Mesothelial cell of epicardium (in vitro differentiated cells): ENCODE measurements at regions not wholly inside any gene's neighbourhood (a gene's known extent, or its start where the extent isn't known, plus 50 kb on each side); places are given as distances from the start of the nearest gene placed in this dataset.
A peak's percentile ranks its signal among the peaks of the same experiment; 100 is the strongest.
"Not testable (repeated sequence)": the region's sequence is repeated elsewhere in the genome, so short reads cannot be mapped to it uniquely, and the experiment has no call there.

Source experiments
- DNase-seq, 2 experiments: peaks; one replicate each; pipeline ENCODE4 v3.0.0; 2021; ENCODE audit warnings: low spot score in 2 of 2; ENCODE audit not compliant: unreplicated experiment in 2 of 2
- H3K27ac Mint-ChIP-seq: 2 replicates; pipeline ENCODE4 v1.8.0; 2021; ENCODE audit warnings: mixed read lengths
- H3K27me3 Mint-ChIP-seq: 2 replicates; pipeline ENCODE4 v1.8.0; 2021; ENCODE audit warnings: low read depth, mixed read lengths
- H3K36me3 Mint-ChIP-seq: 2 replicates; pipeline ENCODE4 v1.8.0; 2021; ENCODE audit warnings: mixed read lengths
- H3K4me1 Mint-ChIP-seq: 2 replicates; pipeline ENCODE4 v1.8.0; 2021; ENCODE audit warnings: mixed read lengths
- H3K4me3 Mint-ChIP-seq: 2 replicates; pipeline ENCODE4 v1.8.0; 2021; ENCODE audit warnings: mild to moderate bottlenecking, moderate library complexity, mixed read lengths
- H3K9me3 Mint-ChIP-seq: 2 replicates; pipeline ENCODE4 v1.8.0; 2021; ENCODE audit warnings: mixed read lengths
- TF ChIP-seq, protein P1 (sequence below): fragments of 200-600 bp; sonication (generic); IDR thresholded peaks from one replicate; pipeline ENCODE4 v1.5.0; 2021; ENCODE audit warnings: antibody characterized with exemption; ENCODE audit not compliant: unreplicated experiment

DNA sequence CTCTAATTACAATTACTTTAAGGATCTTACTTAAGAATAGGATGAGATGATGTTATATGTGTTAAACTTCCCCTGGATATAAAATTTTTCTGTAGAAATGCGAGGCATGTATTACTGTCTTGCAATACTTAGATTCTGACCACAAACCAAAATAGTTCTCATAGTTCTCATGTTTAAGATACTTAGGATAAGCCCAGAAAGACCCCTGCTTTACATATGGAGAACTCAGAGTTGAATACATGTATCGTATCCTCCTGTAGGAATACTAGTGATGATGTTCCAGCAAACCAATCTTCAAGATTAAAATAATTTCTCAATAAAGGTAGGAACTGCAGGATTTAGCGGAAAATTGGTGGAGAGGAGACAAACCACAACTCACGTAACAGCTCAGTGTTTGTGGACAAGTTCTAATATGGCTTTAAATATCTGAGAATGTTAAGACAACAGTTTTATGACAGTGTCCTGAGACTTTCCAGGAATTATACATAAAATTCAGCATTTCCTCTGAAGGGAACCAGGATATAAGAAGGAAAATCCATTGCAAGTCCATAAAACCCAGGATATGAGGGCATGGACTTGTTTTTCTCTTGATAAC lies 114.7 kb upstream of the CRY1 start:
- H3K9me3 Mint-ChIP-seq: peaks cover 3% of the 10 kb centered on the region
- peaks cover 3% of the 10 kb centered on the region for H3K27me3 Mint-ChIP-seq
- TF ChIP-seq, protein P1, sequence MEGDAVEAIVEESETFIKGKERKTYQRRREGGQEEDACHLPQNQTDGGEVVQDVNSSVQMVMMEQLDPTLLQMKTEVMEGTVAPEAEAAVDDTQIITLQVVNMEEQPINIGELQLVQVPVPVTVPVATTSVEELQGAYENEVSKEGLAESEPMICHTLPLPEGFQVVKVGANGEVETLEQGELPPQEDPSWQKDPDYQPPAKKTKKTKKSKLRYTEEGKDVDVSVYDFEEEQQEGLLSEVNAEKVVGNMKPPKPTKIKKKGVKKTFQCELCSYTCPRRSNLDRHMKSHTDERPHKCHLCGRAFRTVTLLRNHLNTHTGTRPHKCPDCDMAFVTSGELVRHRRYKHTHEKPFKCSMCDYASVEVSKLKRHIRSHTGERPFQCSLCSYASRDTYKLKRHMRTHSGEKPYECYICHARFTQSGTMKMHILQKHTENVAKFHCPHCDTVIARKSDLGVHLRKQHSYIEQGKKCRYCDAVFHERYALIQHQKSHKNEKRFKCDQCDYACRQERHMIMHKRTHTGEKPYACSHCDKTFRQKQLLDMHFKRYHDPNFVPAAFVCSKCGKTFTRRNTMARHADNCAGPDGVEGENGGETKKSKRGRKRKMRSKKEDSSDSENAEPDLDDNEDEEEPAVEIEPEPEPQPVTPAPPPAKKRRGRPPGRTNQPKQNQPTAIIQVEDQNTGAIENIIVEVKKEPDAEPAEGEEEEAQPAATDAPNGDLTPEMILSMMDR: no peak
- peak overlapping the region; percentile 37 for H3K27ac Mint-ChIP-seq
- H3K4me1 Mint-ChIP-seq: peaks cover 5% of the 10 kb centered on the region
- H3K4me3 Mint-ChIP-seq: no peak overlapping the region
- no peaks in the 10 kb centered on the region for H3K36me3 Mint-ChIP-seq
- no peak for DNase-seq

DNA sequence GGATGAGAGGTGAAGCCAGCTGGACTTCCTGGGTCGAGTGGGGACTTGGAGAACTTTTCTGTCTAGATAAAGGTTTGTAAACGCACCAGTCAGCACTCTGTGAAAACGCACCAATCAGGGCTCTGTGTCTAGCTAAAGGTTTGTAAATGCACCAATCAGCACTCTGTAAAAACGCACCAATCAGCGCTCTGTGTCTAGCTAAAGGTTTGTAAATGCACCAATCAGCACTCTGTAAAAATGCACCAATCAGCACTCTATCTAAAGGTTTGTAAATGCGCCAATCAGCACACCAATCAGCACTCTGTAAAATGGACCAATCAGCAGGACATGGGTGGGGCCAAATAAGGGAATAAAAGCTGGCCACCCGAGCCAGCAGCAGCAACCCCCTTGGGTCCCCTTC lies 116.4 kb upstream of the CRY1 start:
- not testable (repeated sequence) for H3K9me3 Mint-ChIP-seq, H3K27ac Mint-ChIP-seq, H3K36me3 Mint-ChIP-seq, DNase-seq, H3K27me3 Mint-ChIP-seq, H3K4me3 Mint-ChIP-seq, H3K4me1 Mint-ChIP-seq

DNA sequence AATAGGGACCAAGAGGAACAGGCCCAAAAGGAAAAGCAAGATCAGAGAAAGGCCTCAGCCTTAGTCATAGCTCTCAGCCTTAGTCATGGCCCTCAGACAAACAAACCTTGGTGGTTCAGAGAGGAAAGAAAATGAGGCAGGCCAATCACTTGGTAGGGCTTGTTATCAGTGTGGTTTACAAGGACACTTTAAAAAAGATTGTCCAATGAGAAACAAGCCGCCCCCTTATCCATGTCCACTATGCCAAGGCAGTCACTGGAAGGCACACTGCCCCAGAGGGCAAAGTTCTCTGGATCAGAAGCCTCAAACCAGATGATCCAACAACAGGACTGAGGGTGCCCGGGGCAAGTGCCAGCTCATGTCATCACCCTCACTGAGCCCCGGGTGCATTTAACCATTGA lies 121.0 kb upstream of the CRY1 start:
- H3K4me3 Mint-ChIP-seq, DNase-seq, H3K9me3 Mint-ChIP-seq, H3K4me1 Mint-ChIP-seq, H3K27me3 Mint-ChIP-seq, H3K36me3 Mint-ChIP-seq, H3K27ac Mint-ChIP-seq: not testable (repeated sequence)

DNA sequence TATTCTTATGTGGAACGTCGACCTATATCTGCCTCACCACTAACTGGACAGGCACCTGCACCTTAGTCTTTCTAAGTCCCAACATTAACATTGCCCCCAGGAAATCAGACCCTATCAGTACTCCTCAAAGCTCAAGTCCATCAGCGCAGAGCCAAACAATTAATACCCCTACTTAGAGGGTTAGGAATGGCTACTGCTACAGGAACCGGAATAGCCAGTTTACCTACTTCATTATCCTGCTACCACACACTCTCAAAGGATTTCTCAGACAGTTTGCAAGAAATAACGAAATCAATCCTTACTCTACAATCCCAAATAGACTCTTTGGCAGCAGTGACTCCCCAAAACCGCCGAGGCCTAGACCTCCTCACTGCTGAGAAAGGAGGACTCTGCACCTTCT lies 123.1 kb upstream of the CRY1 start:
- H3K4me3 Mint-ChIP-seq, DNase-seq, H3K27ac Mint-ChIP-seq, H3K4me1 Mint-ChIP-seq, H3K36me3 Mint-ChIP-seq, H3K9me3 Mint-ChIP-seq: not testable (repeated sequence)
- peaks cover 15% of the 10 kb centered on the region for H3K27me3 Mint-ChIP-seq

DNA sequence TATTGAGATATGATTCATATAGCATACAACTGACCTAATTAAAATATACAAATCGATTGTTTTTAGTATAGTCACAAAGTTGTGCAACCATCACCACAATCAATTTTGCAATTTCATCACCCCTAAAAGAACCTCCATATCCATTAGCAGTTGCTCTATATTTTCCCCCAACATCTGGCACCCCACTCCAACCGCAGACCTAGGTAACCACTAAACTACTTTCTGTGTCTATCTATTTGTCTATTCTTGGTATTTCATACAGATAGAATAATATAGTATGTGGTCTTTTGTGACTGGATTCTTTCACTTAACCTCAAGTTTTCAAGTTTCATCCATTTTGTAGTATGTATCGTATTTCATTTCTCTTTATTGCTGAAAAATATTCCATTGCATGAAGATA lies 126.0 kb upstream of the CRY1 start:
- DNase-seq: no peak
- Mint-ChIP-seq H3K27me3 (peaks cover 30% of the 10 kb centered on the region), H3K27ac (no peak overlapping the region), H3K9me3 (peaks cover 5% of the 10 kb centered on the region), H3K36me3 (no peaks in the 10 kb centered on the region), H3K4me3 (no peak overlapping the region), H3K4me1 (no peaks in the 10 kb centered on the region)
- TF ChIP-seq, protein P1: no peak

DNA sequence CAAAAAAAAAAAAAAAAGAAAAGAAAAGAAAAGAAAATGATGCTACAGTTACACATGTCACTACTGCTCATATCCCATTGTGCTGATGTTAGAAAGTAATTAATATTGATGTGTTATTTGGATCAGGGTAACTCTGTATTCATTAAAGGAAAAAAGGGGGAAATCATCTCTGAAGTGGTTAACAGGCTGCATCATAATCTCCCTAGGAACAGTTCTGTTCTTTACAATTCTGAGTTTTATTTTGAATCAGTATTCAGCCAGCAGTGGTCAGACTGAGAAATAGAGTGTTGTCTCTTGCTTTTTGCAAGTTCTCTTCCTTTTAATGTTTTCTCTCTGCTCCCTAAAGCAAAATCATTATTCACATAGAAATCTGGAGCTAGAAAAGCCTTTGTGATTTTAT lies 128.6 kb upstream of the CRY1 start:
- no peak for DNase-seq
- no peak overlapping the region for H3K4me3 Mint-ChIP-seq
- H3K36me3 Mint-ChIP-seq: no peaks in the 10 kb centered on the region
- peaks cover 33% of the 10 kb centered on the region for H3K27me3 Mint-ChIP-seq
- H3K9me3 Mint-ChIP-seq: peaks cover 5% of the 10 kb centered on the region
- TF ChIP-seq, protein P1: no peak
- no peak overlapping the region for H3K27ac Mint-ChIP-seq
- peaks cover 2% of the 10 kb centered on the region for H3K4me1 Mint-ChIP-seq

DNA sequence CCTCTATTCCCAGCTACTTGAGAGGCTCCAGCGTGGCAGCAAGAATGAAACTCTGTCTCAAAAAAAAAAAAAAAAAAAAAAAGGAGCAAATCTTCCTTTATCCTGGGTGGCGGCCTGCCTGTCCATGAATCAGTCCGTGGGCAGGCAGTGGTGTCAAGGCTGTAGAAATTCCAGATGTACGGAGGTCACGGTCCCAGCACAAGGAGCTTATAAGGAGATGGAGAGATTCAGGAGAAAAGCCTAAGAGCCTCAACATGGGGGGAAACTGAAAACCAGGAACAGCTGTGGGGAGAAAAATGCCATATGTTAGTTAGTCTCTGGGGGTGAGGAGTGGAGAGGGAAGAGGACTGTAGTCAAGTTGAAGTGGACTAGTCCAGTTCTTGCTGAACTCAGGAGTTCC lies 130.5 kb upstream of the CRY1 start:
- TF ChIP-seq, protein P1: no peak
- Mint-ChIP-seq H3K4me1 (peaks cover 2% of the 10 kb centered on the region), H3K36me3 (no peaks in the 10 kb centered on the region), H3K4me3 (no peak overlapping the region), H3K9me3 (no peaks in the 10 kb centered on the region), H3K27ac (no peak overlapping the region), H3K27me3 (peaks cover 44% of the 10 kb centered on the region)
- no peak for DNase-seq
